OCI-LY1 (cell line): ENCODE measurements at regions not wholly inside any gene's neighbourhood (a gene's known extent, or its start where the extent isn't known, plus 50 kb on each side); places are given as distances from the start of the nearest gene placed in this dataset.

Source experiments
- EZH2 ChIP-seq: fragments of 200-600 bp; sonication (generic), shearing (Covaris generic); IDR thresholded peaks from 2 replicates; pipeline ENCODE4 v1.8.0; 2017; ENCODE audit warnings: borderline replicate concordance, mixed run types, mild to moderate bottlenecking, antibody characterized with exemption, low read length, moderate library complexity, mixed read lengths
- TF ChIP-seq, protein P1 (sequence below): fragments of 200-600 bp; sonication (generic), shearing (Covaris generic); IDR thresholded peaks from 2 replicates; pipeline ENCODE4 v1.5.1; 2017; ENCODE audit warnings: mild to moderate bottlenecking, antibody characterized with exemption, low read length, moderate library complexity, mixed read lengths

GRCh38 chr1:192418552-192419285 is 101.9 kb downstream of the RGS21 start:
- TF ChIP-seq, protein P1, sequence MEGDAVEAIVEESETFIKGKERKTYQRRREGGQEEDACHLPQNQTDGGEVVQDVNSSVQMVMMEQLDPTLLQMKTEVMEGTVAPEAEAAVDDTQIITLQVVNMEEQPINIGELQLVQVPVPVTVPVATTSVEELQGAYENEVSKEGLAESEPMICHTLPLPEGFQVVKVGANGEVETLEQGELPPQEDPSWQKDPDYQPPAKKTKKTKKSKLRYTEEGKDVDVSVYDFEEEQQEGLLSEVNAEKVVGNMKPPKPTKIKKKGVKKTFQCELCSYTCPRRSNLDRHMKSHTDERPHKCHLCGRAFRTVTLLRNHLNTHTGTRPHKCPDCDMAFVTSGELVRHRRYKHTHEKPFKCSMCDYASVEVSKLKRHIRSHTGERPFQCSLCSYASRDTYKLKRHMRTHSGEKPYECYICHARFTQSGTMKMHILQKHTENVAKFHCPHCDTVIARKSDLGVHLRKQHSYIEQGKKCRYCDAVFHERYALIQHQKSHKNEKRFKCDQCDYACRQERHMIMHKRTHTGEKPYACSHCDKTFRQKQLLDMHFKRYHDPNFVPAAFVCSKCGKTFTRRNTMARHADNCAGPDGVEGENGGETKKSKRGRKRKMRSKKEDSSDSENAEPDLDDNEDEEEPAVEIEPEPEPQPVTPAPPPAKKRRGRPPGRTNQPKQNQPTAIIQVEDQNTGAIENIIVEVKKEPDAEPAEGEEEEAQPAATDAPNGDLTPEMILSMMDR, result no peak
- TF ChIP-seq EZH2, result no peak
